ENCODE measurements at regions not wholly inside any gene's neighbourhood (a gene's known extent, or its start where the extent isn't known, plus 50 kb on each side); places are given as distances from the start of the nearest gene placed in this dataset.

DNA sequence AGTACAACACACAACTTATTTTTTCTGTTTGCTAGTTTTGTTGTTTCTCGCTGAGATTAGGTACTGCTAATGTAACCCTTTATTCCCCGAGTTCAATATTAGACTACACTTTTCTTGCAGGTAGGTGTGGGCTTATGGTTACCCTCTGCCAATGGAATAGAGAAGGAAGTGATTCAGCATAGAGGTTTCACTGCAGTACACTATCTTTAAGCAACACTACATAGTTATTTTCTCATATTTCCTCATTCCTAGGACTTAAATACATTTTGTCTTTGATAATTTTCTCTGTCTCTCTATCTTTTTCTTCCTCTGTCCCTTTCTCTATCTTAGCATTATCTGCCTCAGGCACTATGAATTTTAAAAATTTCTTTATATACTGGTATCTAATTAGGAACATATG lies 791.0 kb downstream of the FAM181B start:
- Histone ChIP-seq H3K4me1 (replicated peaks in 1 of 4; ENCODE audit: control insufficient read depth in 3 of 4, insufficient read depth in 4 of 4, low read length in 3 of 4) (peaks cover 0 to 3% (median 0%) of the 10 kb centered on the region in 4 experiments; a peak in 1 of 7 replicates), H4K5ac (ENCODE audit: insufficient read length, low read depth, low read length) (no peak overlapping the region), H3K36me3 (ENCODE audit: control insufficient read depth in 2 of 4, insufficient read depth in 4 of 4, low read length in 3 of 4) (no peaks in the 10 kb centered on the region), H3K79me2 (ENCODE audit: control insufficient read depth in 1 of 2, insufficient read depth in 2 of 2, low read length in 2 of 2) (no peaks in the 10 kb centered on the region), H3K4ac (replicated peaks; ENCODE audit: insufficient read length, low read depth, low read length) (no peak overlapping the region), H3K27me3 (replicated peaks in 1 of 4; ENCODE audit: control insufficient read depth in 3 of 4, extremely low read depth in 1 of 4, insufficient read depth in 3 of 4, low read length in 3 of 4) (no peaks in the 10 kb centered on the region), H3K79me1 (ENCODE audit: low read depth, low read length) (no peaks in the 10 kb centered on the region), H3K23me2 (ENCODE audit: low read depth, low read length) (no peaks in the 10 kb centered on the region), H3K4me3 (ENCODE audit: extremely low read depth in 1 of 4, insufficient read depth in 2 of 4, low read depth in 3 of 4, low read length in 4 of 4) (no peak overlapping the region), H3K18ac (ENCODE audit: extremely low read depth, low read length) (no peak overlapping the region), H2BK20ac (ENCODE audit: low read length) (no peak overlapping the region), H2BK120ac (replicated peaks; ENCODE audit: low read depth, low read length) (no peak overlapping the region), H3K56ac (replicated peaks; ENCODE audit: insufficient read length, low read depth, low read length) (no peak overlapping the region), H3K27ac (ENCODE audit: low read depth, low read length) (no peak overlapping the region), H3K23ac (ENCODE audit: insufficient read length) (no peak overlapping the region), H2BK12ac (ENCODE audit: low read depth, low read length) (no peak overlapping the region), H3K14ac (ENCODE audit: insufficient read length) (no peak overlapping the region), H4K8ac (ENCODE audit: extremely low read depth, insufficient read depth, low read length) (no peak overlapping the region), H2BK5ac (ENCODE audit: low read depth, low read length) (no peak overlapping the region), H3K4me2 (ENCODE audit: insufficient read depth in 1 of 2, low read depth in 2 of 2, low read length in 2 of 2) (no peak overlapping the region), H3K9me3 (ENCODE audit: insufficient read depth in 2 of 2, low read depth in 1 of 2, low read length in 1 of 2) (no peaks in the 10 kb centered on the region), H4K20me1 (replicated peaks in 1 of 2; ENCODE audit: control insufficient read depth in 1 of 2, insufficient read depth in 2 of 2, low read length in 2 of 2) (no peaks in the 10 kb centered on the region), H2AFZ (ENCODE audit: low read length) (no peak overlapping the region), H2BK15ac (ENCODE audit: low read length) (no peak overlapping the region), H2AK5ac (ENCODE audit: low read depth, low read length) (no peak overlapping the region), H3K9ac (replicated peaks in 1 of 4; ENCODE audit: extremely low read depth in 1 of 4, low read depth in 3 of 4, low read length in 3 of 4) (no peak overlapping the region), H4K91ac (replicated peaks; ENCODE audit: insufficient read length, low read length) (no peak overlapping the region)
- ChIA-PET CTCF (ENCODE audit: partially characterized antibody) (no interaction called here), POLR2A (ENCODE audit: partially characterized antibody) (no interaction called here)
- FAIRE-seq (no peak), DNase-seq (ENCODE audit: low read depth in 1 of 2, low spot score in 2 of 2) (no peak)
- 96% methylated on average over 2 of the region's 2 CpGs; no CpG with 5 or more reads in 1 of the 2 experiments for WGBS, 2 experiments (ENCODE audit: extremely low coverage in 1 of 2, insufficient coverage in 1 of 2, insufficient read length in 1 of 2, insufficient replicate concordance in 2 of 2, low coverage in 1 of 2, low lambda C conversion rate in 2 of 2, missing lambda C conversion rate in 1 of 2)
- TF ChIP-seq ZNF274 (IDR thresholded peaks at IDR 0.05; ENCODE audit: borderline replicate concordance, extremely low read depth, low read length) (no peak), SP4 (IDR thresholded peaks at IDR 0.05; ENCODE audit: low read length) (no peak), SRF (IDR thresholded peaks at IDR 0.05; ENCODE audit: low read depth, low read length) (no peak), TCF12 (IDR thresholded peaks at IDR 0.05; ENCODE audit: low read depth, low read length) (no peak), CBX8 (IDR thresholded peaks at IDR 0.05; ENCODE audit: borderline replicate concordance, low read depth, low read length) (no peak), TAF1 (IDR thresholded peaks at IDR 0.05; ENCODE audit: low read depth, low read length) (no peak), CHD2 (IDR thresholded peaks at IDR 0.05; ENCODE audit: low read length) (no peak), ASH2L (IDR thresholded peaks at IDR 0.05; ENCODE audit: low read length) (no peak), SP2 (IDR thresholded peaks at IDR 0.05; ENCODE audit: low read length) (no peak)
- TF ChIP-seq, protein P1, sequence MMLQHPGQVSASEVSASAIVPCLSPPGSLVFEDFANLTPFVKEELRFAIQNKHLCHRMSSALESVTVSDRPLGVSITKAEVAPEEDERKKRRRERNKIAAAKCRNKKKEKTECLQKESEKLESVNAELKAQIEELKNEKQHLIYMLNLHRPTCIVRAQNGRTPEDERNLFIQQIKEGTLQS (IDR thresholded peaks at IDR 0.05; ENCODE audit: insufficient read depth, low read depth, low read length), result no peak
- TF ChIP-seq, protein P2, sequence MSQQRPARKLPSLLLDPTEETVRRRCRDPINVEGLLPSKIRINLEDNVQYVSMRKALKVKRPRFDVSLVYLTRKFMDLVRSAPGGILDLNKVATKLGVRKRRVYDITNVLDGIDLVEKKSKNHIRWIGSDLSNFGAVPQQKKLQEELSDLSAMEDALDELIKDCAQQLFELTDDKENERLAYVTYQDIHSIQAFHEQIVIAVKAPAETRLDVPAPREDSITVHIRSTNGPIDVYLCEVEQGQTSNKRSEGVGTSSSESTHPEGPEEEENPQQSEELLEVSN (IDR thresholded peaks at IDR 0.05), result no peak
- TF ChIP-seq, protein P3, sequence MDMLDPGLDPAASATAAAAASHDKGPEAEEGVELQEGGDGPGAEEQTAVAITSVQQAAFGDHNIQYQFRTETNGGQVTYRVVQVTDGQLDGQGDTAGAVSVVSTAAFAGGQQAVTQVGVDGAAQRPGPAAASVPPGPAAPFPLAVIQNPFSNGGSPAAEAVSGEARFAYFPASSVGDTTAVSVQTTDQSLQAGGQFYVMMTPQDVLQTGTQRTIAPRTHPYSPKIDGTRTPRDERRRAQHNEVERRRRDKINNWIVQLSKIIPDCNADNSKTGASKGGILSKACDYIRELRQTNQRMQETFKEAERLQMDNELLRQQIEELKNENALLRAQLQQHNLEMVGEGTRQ (IDR thresholded peaks at IDR 0.05; ENCODE audit: low read length), result no peak

All from H1 (cell line).